DMS114 treated with DMSO at 0.1 percent for 48 hours (cell line): ENCODE measurements at regions not wholly inside any gene's neighbourhood (a gene's known extent, or its start where the extent isn't known, plus 50 kb on each side); places are given as distances from the start of the nearest gene placed in this dataset.

ENCODE experiments used
- DNase-seq: peaks from one replicate; lab custom pipeline; 2025; ENCODE audit not compliant: unreplicated experiment; lab: John Stamatoyannopoulos, UW

GRCh38 chr5:167755420-167755819, 536.0 kb upstream of the WWC1 start:
- no peak for DNase-seq

- no peak for DNase-seq
Observed at GRCh38 chr5:167759057-167759821, 532.2 kb upstream of the WWC1 start.

GRCh38 chr5:167763772-167764171, 527.7 kb upstream of the WWC1 start:
- no peak for DNase-seq

- DNase-seq: no peak
Observed at GRCh38 chr5:167764641-167765289, 526.7 kb upstream of the WWC1 start.

GRCh38 chr5:167765352-167765751, 526.1 kb upstream of the WWC1 start:
- DNase-seq: no peak

- DNase-seq: no peak
Observed at GRCh38 chr5:167766957-167767356, 524.5 kb upstream of the WWC1 start.

- no peak for DNase-seq
Observed at GRCh38 chr5:167767795-167768194, 523.6 kb upstream of the WWC1 start.

- DNase-seq: no peak
Observed at GRCh38 chr5:167769846-167770413, 521.5 kb upstream of the WWC1 start.

GRCh38 chr5:167770461-167770860, 521.0 kb upstream of the WWC1 start:
- no peak for DNase-seq

- DNase-seq: no peak
Observed at GRCh38 chr5:167771571-167771970, 519.9 kb upstream of the WWC1 start.

GRCh38 chr5:167773668-167774301, 517.7 kb upstream of the WWC1 start:
- DNase-seq: no peak

- DNase-seq: no peak
Observed at GRCh38 chr5:167777746-167778145, 513.7 kb upstream of the WWC1 start.

- no peak for DNase-seq
Observed at GRCh38 chr5:167778228-167778627, 513.2 kb upstream of the WWC1 start.

GRCh38 chr5:167779644-167780043, 511.8 kb upstream of the WWC1 start:
- DNase-seq: no peak

GRCh38 chr5:167780177-167780576, 511.3 kb upstream of the WWC1 start:
- DNase-seq: no peak

GRCh38 chr5:167783145-167783817, 508.2 kb upstream of the WWC1 start:
- no peak for DNase-seq

- no peak for DNase-seq
Observed at GRCh38 chr5:167785106-167785505, 506.3 kb upstream of the WWC1 start.

- no peak for DNase-seq
Observed at GRCh38 chr5:167785901-167786300, 505.5 kb upstream of the WWC1 start.

GRCh38 chr5:167786871-167787578, 504.4 kb upstream of the WWC1 start:
- no peak for DNase-seq

GRCh38 chr5:167790045-167790444, 501.4 kb upstream of the WWC1 start:
- no peak for DNase-seq
